ENCODE measurements at regions not wholly inside any gene's neighbourhood (a gene's known extent, or its start where the extent isn't known, plus 50 kb on each side); places are given as distances from the start of the nearest gene placed in this dataset.

DNA sequence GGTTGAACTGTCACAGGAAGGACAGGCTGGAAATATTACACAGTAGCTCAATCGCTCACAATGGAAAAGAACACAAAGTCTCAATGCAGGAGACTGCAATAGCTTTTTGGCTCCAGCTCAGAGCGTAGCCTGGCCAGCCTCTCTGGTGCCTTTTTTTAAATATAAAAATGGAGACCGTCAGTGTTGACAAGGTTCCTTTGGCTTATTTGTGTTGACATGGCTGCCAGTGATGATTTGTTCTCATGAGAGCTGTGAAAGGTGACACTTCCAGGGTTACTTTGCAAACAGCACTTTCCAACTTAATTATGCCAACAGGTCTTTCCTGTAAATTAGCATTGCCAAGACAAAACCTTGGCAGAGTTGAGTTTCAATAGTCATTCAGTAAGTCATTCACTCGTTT lies 70.8 kb downstream of the KCNE4 start:
- TF ChIP-seq, protein P1, sequence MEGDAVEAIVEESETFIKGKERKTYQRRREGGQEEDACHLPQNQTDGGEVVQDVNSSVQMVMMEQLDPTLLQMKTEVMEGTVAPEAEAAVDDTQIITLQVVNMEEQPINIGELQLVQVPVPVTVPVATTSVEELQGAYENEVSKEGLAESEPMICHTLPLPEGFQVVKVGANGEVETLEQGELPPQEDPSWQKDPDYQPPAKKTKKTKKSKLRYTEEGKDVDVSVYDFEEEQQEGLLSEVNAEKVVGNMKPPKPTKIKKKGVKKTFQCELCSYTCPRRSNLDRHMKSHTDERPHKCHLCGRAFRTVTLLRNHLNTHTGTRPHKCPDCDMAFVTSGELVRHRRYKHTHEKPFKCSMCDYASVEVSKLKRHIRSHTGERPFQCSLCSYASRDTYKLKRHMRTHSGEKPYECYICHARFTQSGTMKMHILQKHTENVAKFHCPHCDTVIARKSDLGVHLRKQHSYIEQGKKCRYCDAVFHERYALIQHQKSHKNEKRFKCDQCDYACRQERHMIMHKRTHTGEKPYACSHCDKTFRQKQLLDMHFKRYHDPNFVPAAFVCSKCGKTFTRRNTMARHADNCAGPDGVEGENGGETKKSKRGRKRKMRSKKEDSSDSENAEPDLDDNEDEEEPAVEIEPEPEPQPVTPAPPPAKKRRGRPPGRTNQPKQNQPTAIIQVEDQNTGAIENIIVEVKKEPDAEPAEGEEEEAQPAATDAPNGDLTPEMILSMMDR (IDR thresholded peaks at IDR 0.05): no peak
- no peak for TF ChIP-seq POLR2A (IDR thresholded peaks at IDR 0.05)
